HG03558 (cell line): ENCODE measurements at regions not wholly inside any gene's neighbourhood (a gene's known extent, or its start where the extent isn't known, plus 50 kb on each side); places are given as distances from the start of the nearest gene placed in this dataset.

Source experiments
- ATAC-seq: cut with Tn5 transposase; IDR thresholded peaks from one replicate; pipeline ENCODE4 v1.9.1; 2021; ENCODE audit warnings: moderate number of reproducible peaks; ENCODE audit not compliant: unreplicated experiment; ENCODE audit errors: extremely low read depth

GRCh38 chr6:163930012-163930411 lies 515.5 kb downstream of the QKI start:
- no peak for ATAC-seq

- no peak for ATAC-seq
These were observed 515.0 kb downstream of the QKI start for GRCh38 chr6:163929538-163929937.

GRCh38 chr6:163926642-163927041 lies 512.1 kb downstream of the QKI start:
- no peak for ATAC-seq

GRCh38 chr6:163925839-163926238 lies 511.3 kb downstream of the QKI start:
- ATAC-seq: no peak

GRCh38 chr6:163923658-163924411 lies 509.3 kb downstream of the QKI start:
- ATAC-seq: no peak

- no peak for ATAC-seq
These were observed 508.0 kb downstream of the QKI start for GRCh38 chr6:163922562-163922961.

GRCh38 chr6:163919652-163920051 lies 505.1 kb downstream of the QKI start:
- no peak for ATAC-seq

- ATAC-seq: no peak
These were observed 502.0 kb downstream of the QKI start for GRCh38 chr6:163916315-163917081.

GRCh38 chr6:163915131-163915530 lies 500.6 kb downstream of the QKI start:
- no peak for ATAC-seq

- ATAC-seq: no peak
These were observed 498.5 kb downstream of the QKI start for GRCh38 chr6:163913045-163913444.

- no peak for ATAC-seq
These were observed 491.6 kb downstream of the QKI start for GRCh38 chr6:163906006-163906710.

- no peak for ATAC-seq
These were observed 489.7 kb downstream of the QKI start for GRCh38 chr6:163904186-163904585.

- ATAC-seq: no peak
These were observed 489.0 kb downstream of the QKI start for GRCh38 chr6:163903541-163903940.

GRCh38 chr6:163902993-163903392 lies 488.5 kb downstream of the QKI start:
- ATAC-seq: no peak

GRCh38 chr6:163901681-163902080 lies 487.2 kb downstream of the QKI start:
- no peak for ATAC-seq

- no peak for ATAC-seq
These were observed 486.1 kb downstream of the QKI start for GRCh38 chr6:163900570-163900969.

GRCh38 chr6:163897669-163898068 lies 483.2 kb downstream of the QKI start:
- ATAC-seq: no peak

- no peak for ATAC-seq
These were observed 482.5 kb downstream of the QKI start for GRCh38 chr6:163897030-163897429.

- ATAC-seq: no peak
These were observed 480.6 kb downstream of the QKI start for GRCh38 chr6:163895162-163895561.

- no peak for ATAC-seq
These were observed 479.2 kb downstream of the QKI start for GRCh38 chr6:163893609-163894189.
